Transverse colon (tissue), 4 donors: ENCODE measurements at regions not wholly inside any gene's neighbourhood (a gene's known extent, or its start where the extent isn't known, plus 50 kb on each side); places are given as distances from the start of the nearest gene placed in this dataset.

Experiments
- DNase-seq: peaks from one replicate; pipeline ENCODE4 v3.0.0-alpha.2; 2019
- H3K27ac ChIP-seq, 4 donors: fragments of 200-600 bp; sonication (generic); 2 replicates each; pipeline ENCODE4 v1.5.1; 2016 to 2018; ENCODE audit warnings: inconsistent platforms in 4 of 4
- H3K27me3 ChIP-seq: fragments of 200-600 bp; sonication (generic); 2 replicates; pipeline ENCODE4 v1.5.1; 2017; ENCODE audit warnings: inconsistent platforms
- H3K36me3 ChIP-seq, 4 donors: fragments of 200-600 bp; sonication (generic); 2 replicates each; pipeline ENCODE4 v1.5.1; 2017 to 2019; ENCODE audit warnings: inconsistent platforms in 4 of 4
- H3K4me1 ChIP-seq, 4 donors: fragments of 200-600 bp; sonication (generic); 2 replicates each; pipeline ENCODE4 v1.5.1; 2017 to 2020; ENCODE audit warnings: inconsistent platforms in 4 of 4
- H3K4me3 ChIP-seq, 4 donors: fragments of 200-600 bp; sonication (generic); 1 replicate in 1 of 4; 2 replicates in 3 of 4; pipeline versions ENCODE4 v1.5.1 to v1.6.1; 2017 to 2019; ENCODE audit warnings: inconsistent platforms in 4 of 4
- H3K9me3 ChIP-seq, 2 donors: fragments of 200-600 bp; sonication (generic); 2 replicates each; pipeline ENCODE4 v1.5.1; 2017 to 2019; ENCODE audit warnings: inconsistent platforms in 2 of 2
- CTCF ChIP-seq, 5 experiments: fragments of 200-600 bp in 3 of 5; fragments of 450-650 bp in 2 of 5; sonication (generic) in 3 of 5; IDR thresholded peaks; 1 replicate in 2 of 5; 2 replicates in 3 of 5; pipeline ENCODE4 v1.5.1; 2016 to 2017; ENCODE audit warnings: antibody characterized with exemption in 5 of 5, inconsistent platforms in 3 of 5, mild to moderate bottlenecking in 2 of 5, moderate library complexity in 1 of 5
- EP300 ChIP-seq: sonication (generic); formaldehyde crosslinking; IDR thresholded peaks from one replicate; pipeline ENCODE4 v1.6.1; 2017; ENCODE audit warnings: antibody characterized with exemption, low read depth
- POLR2A ChIP-seq: fragments of 450-650 bp; IDR thresholded peaks from one replicate; pipeline ENCODE4 v1.6.1; 2016; ENCODE audit warnings: antibody characterized with exemption, mild to moderate bottlenecking, moderate library complexity
- POLR2AphosphoS5 ChIP-seq, 3 donors: sonication (generic); formaldehyde crosslinking; IDR thresholded peaks; one replicate each; pipeline ENCODE4 v1.6.1; 2016; ENCODE audit warnings: antibody characterized with exemption in 3 of 3
- WGBS, 2 donors: methylation state at CpG; one replicate each; pipeline ENCODE4 v1.1.5; 2018; ENCODE audit warnings: low coverage in 1 of 2; 5-methylcytosine and 5-hydroxymethylcytosine counted together
- in situ Hi-C, 4 donors: fragments of 200-750 bp; cut with MboI; loops; one replicate each; pipeline versions ENCODE4 v1.15.0 to v1.15.1; 2017; ENCODE audit warnings: low sequenced_read_pairs in 3 of 4, low pct_ligation_motif_present in 1 of 4, low pct_unique_long_range_greater_than_20kb in 1 of 4
- intact Hi-C: fragments of 100-400 bp; cut with DNase I; formaldehyde crosslinking; loops from one replicate; pipeline ENCODE4 v1.15.1; 2023; ENCODE audit warnings: low total_unique reads

DNA sequence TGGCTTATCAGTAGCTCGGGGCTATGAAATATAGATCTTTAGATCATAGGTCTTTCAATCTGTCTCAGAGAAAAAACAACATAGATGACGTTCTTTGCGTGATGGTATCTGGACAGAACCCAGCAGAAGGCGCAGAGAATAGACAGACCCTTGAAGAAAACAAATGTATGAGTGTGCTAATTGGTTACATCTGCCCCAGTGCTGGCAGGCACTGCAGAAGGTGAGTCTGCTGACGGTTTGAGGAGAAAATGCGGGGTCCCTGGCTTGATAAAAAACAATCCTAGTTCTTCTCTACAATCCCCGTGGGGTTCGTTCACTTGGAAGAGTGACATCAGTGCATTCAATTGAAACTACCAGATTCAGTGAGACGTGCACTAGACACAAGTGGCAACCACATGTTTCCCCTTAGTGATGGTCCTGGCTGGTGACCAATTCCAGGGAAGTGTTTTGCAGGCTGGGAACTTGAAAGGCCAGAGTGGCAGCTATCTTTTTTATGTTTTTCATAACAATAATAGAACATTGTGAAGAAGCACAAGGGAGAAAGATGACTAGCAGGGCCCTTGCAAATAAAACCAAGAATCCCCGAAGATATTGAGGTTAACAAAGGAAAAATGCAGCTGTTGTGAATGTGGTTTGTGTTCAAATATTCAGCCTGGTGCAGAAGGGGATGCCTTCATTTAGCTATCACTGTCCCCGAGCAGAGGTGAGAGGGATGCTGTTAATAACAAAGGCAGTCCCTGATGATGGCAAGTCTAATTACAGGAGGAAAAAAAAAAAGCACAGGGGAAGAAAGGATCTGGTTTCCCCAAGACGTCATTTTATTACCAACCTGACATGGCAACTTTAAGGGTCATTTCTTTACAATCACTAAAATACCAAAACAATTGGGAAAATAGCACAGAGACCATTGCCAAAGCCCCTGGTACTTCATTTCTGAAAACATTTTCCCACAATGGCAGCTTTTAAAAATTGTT, 337.6 kb upstream of the FIGN start:
- no peak for DNase-seq
- no peaks in the 10 kb centered on the region for H3K27me3 ChIP-seq
- TF ChIP-seq EP300 (no peak), CTCF (IDR thresholded peaks at IDR 0.05) (no peak), POLR2A (no peak)
- H3K4me3 ChIP-seq = no peak overlapping the region
- intact Hi-C loops (loop anchor here (2.0 kb wide), 1 partner anchor 55 kb away; no protein-coding TSS in a partner anchor), in situ Hi-C loops (no loop called here)
- H3K36me3 ChIP-seq = no peaks in the 10 kb centered on the region
- H3K4me1 ChIP-seq = no peaks in the 10 kb centered on the region
- H3K27ac ChIP-seq = no peak overlapping the region
- 62 to 66% methylated on average over 5 to 12 of the region's 12 CpGs for WGBS, 2 donors
- no peaks in the 10 kb centered on the region for H3K9me3 ChIP-seq

- in situ Hi-C loops = no loop called here
- DNase-seq = no peak
- no peaks in the 10 kb centered on the region for H3K9me3 ChIP-seq
- no peaks in the 10 kb centered on the region for H3K27me3 ChIP-seq
- TF ChIP-seq POLR2A = no peak
- no peak overlapping the region for H3K4me3 ChIP-seq
- WGBS, 2 donors = 44 to 69% methylated on average over 1 of the region's 1 CpG
- H3K36me3 ChIP-seq = no peaks in the 10 kb centered on the region
- H3K4me1 ChIP-seq = no peaks in the 10 kb centered on the region
- intact Hi-C loops = no loop called here
- no peak overlapping the region for H3K27ac ChIP-seq
These were observed 333.7 kb upstream of the FIGN start for GRCh38 chr2:164069540-164069939.

GRCh38 chr2:164068063-164068462, 332.3 kb upstream of the FIGN start:
- in situ Hi-C loops (no loop called here), intact Hi-C loops (no loop called here)
- Histone ChIP-seq H3K9me3 (no peaks in the 10 kb centered on the region), H3K4me3 (no peak overlapping the region), H3K27ac (no peak overlapping the region), H3K36me3 (no peaks in the 10 kb centered on the region), H3K4me1 (no peaks in the 10 kb centered on the region), H3K27me3 (no peaks in the 10 kb centered on the region)
- no peak for TF ChIP-seq EP300
- TF ChIP-seq POLR2AphosphoS5 (IDR thresholded peaks at IDR 0.05) = no peak
- TF ChIP-seq CTCF (IDR thresholded peaks at IDR 0.05) = no peak
- TF ChIP-seq POLR2A = no peak
- DNase-seq = no peak

DNA sequence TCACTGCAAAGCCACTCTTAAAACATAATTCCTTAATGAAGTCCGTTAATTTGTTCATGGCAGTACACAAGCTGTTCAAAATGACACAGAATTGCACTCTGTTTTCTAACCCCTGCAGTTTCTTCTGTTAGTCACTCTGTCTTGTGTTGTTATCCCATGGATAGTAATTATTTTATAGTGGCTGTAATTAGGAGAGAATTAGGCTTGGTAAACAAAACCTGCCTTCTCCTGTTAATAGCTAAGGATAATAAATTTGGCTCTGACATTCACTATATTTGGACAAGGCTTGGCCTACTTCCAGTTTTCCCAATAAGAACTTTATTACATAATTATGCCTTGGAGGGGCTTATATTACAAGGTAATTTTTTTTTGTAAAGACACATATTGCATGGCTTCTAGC, 330.3 kb upstream of the FIGN start:
- 44 to 52% methylated on average over 1 of the region's 1 CpG for WGBS, 2 donors
- in situ Hi-C loops = no loop called here
- intact Hi-C loops = no loop called here

More for the DNA sequence above, 330.3 kb upstream of the FIGN start:
- Histone ChIP-seq H3K27ac (no peak overlapping the region), H3K9me3 (no peaks in the 10 kb centered on the region), H3K4me1 (no peaks in the 10 kb centered on the region), H3K36me3 (no peaks in the 10 kb centered on the region), H3K4me3 (no peak overlapping the region), H3K27me3 (no peaks in the 10 kb centered on the region)
- DNase-seq = no peak
- no peak for TF ChIP-seq POLR2A
- TF ChIP-seq EP300 = no peak
- TF ChIP-seq CTCF (IDR thresholded peaks at IDR 0.05) = no peak
- no peak for TF ChIP-seq POLR2AphosphoS5 (IDR thresholded peaks at IDR 0.05)
